NCI-H1436 treated with DMSO at 0.1 percent for 48 hours (cell line): ENCODE measurements at regions not wholly inside any gene's neighbourhood (a gene's known extent, or its start where the extent isn't known, plus 50 kb on each side); places are given as distances from the start of the nearest gene placed in this dataset.

ENCODE experiments used
- DNase-seq: peaks from one replicate; lab custom pipeline; 2025; lab: John Stamatoyannopoulos, UW

- DNase-seq, result no peak
Measured at GRCh38 chrX:20320461-20321159, 53.9 kb upstream of the RPS6KA3 start.

- DNase-seq, result no peak
Measured at GRCh38 chrX:20319054-20319453, 52.3 kb upstream of the RPS6KA3 start.

GRCh38 chrX:20317873-20318272 is 51.2 kb upstream of the RPS6KA3 start:
- DNase-seq, result no peak
